IMR-90 (cell line): ENCODE measurements at regions not wholly inside any gene's neighbourhood (a gene's known extent, or its start where the extent isn't known, plus 50 kb on each side); places are given as distances from the start of the nearest gene placed in this dataset.

ENCODE experiments used
- ATAC-seq: fragments of 200-7000 bp; cut with Tn5 transposase; 2 replicates; pipeline ENCODE4 v1.9.1; 2020; ENCODE audit warnings: low read depth, mild to moderate bottlenecking, moderate library complexity
- BruUV-seq: library from RNA; stranded (reverse); fragments of 400-500 nt; replicated peaks from 2 replicates; lab custom pipeline; 2021; lab: Mats Ljungman, UMichigan
- CTCF ChIA-PET: fragments of 300-600 bp; formaldehyde crosslinking; extraction: SDS; loops from one replicate; lab custom pipeline; 2021; ENCODE audit warnings: antibody characterized with exemption; lab: Yijun Ruan, JAX
- POLR2A ChIA-PET: fragments of 300-600 bp; sonication (Branson Sonifier 250); formaldehyde crosslinking; loops from one replicate; lab custom pipeline; 2022; ENCODE audit warnings: antibody characterized with exemption; ENCODE audit not compliant: unreplicated experiment; lab: Charles Lee
- DNase-seq: peaks from one replicate; pipeline ENCODE4 v3.0.0; 2013
- H2AFZ ChIP-seq: replicated peaks from 2 replicates; pipeline ENCODE3; 2013; ENCODE audit warnings: low read length, mild to moderate bottlenecking; ENCODE audit not compliant: poor library complexity
- H2AK5ac ChIP-seq: 2 replicates; pipeline ENCODE4 v1.6.1; 2013; ENCODE audit warnings: low read depth, low read length, inconsistent platforms
- H2AK9ac ChIP-seq: replicated peaks from 2 replicates; pipeline ENCODE3; 2013; ENCODE audit warnings: mild to moderate bottlenecking, low read depth, low read length, moderate library complexity; ENCODE audit not compliant: poor library complexity
- H2BK120ac ChIP-seq: 2 replicates; pipeline ENCODE4 v1.6.1; 2013; ENCODE audit warnings: low read depth, low read length, inconsistent platforms
- H2BK15ac ChIP-seq: 3 replicates; pipeline ENCODE4 v1.6.1; 2013; ENCODE audit warnings: low read depth, low read length, inconsistent platforms
- H2BK20ac ChIP-seq: 2 replicates; pipeline ENCODE4 v1.6.1; 2013; ENCODE audit warnings: low read depth, mild to moderate bottlenecking, inconsistent platforms, low read length, moderate library complexity
- H2BK5ac ChIP-seq: 2 replicates; pipeline ENCODE4 v1.6.1; 2013; ENCODE audit warnings: mild to moderate bottlenecking, low read depth, low read length, inconsistent platforms; ENCODE audit not compliant: poor library complexity, severe bottlenecking
- H3K14ac ChIP-seq: replicated peaks from 2 replicates; pipeline ENCODE4 v1.6.1; 2013; ENCODE audit warnings: low read depth, low read length, inconsistent platforms
- H3K18ac ChIP-seq: 2 replicates; pipeline ENCODE4 v1.6.1; 2013; ENCODE audit warnings: low read depth, low read length, control low read depth
- H3K23ac ChIP-seq: 2 replicates; pipeline ENCODE4 v1.6.1; 2013; ENCODE audit warnings: low read depth, low read length, inconsistent platforms
- H3K27ac ChIP-seq: 2 replicates; pipeline ENCODE4 v1.5.1; 2013; ENCODE audit warnings: mild to moderate bottlenecking, control low read depth, low read length; ENCODE audit not compliant: insufficient read depth
- H3K27me3 ChIP-seq: 2 replicates; pipeline ENCODE4 v1.6.1; 2013; ENCODE audit warnings: low read length; ENCODE audit not compliant: control insufficient read depth, insufficient read depth
- H3K36me3 ChIP-seq: 2 replicates; pipeline ENCODE4 v1.6.1; 2013; ENCODE audit warnings: low read length, mixed read lengths; ENCODE audit not compliant: control insufficient read depth, insufficient read depth
- H3K4ac ChIP-seq: 2 replicates; pipeline ENCODE4 v1.6.1; 2013; ENCODE audit warnings: low read depth, low read length, inconsistent platforms
- H3K4me1 ChIP-seq: 2 replicates; pipeline ENCODE4 v1.6.1; 2013; ENCODE audit warnings: low read length, mixed read lengths; ENCODE audit not compliant: control insufficient read depth, insufficient read depth
- H3K4me2 ChIP-seq: 2 replicates; pipeline ENCODE4 v1.6.1; 2013; ENCODE audit warnings: low read depth, mild to moderate bottlenecking, control low read depth, low read length, moderate library complexity
- H3K4me3 ChIP-seq: 2 replicates; pipeline ENCODE4 v1.5.1; 2013; ENCODE audit warnings: low read depth, mild to moderate bottlenecking, control low read depth, low read length, moderate library complexity; ENCODE audit not compliant: insufficient read depth
- H3K56ac ChIP-seq: 2 replicates; pipeline ENCODE4 v1.6.1; 2013; ENCODE audit warnings: low read length, inconsistent platforms; ENCODE audit not compliant: insufficient read depth; ENCODE audit errors: extremely low read depth
- H3K79me1 ChIP-seq, 2 experiments: 2 replicates each; pipeline ENCODE4 v1.6.1; 2013; ENCODE audit warnings: low read length in 2 of 2, inconsistent platforms in 1 of 2, low read depth in 1 of 2
- H3K9ac ChIP-seq: 2 replicates; pipeline ENCODE4 v1.6.1; 2013; ENCODE audit warnings: low read depth, low read length, control low read depth
- H3K9me1 ChIP-seq: 2 replicates; pipeline ENCODE4 v1.6.1; 2013; ENCODE audit warnings: low read length, inconsistent platforms; ENCODE audit not compliant: insufficient read depth
- H3K9me3 ChIP-seq: 2 replicates; pipeline ENCODE4 v1.6.1; 2013; ENCODE audit warnings: low read length; ENCODE audit not compliant: control insufficient read depth, insufficient read depth
- H4K20me1 ChIP-seq: 2 replicates; pipeline ENCODE4 v1.6.1; 2013; ENCODE audit warnings: low read length, inconsistent platforms; ENCODE audit not compliant: insufficient read depth
- H4K5ac ChIP-seq: 2 replicates; pipeline ENCODE4 v1.6.1; 2013; ENCODE audit warnings: mild to moderate bottlenecking, low read depth, low read length, control low read depth
- H4K8ac ChIP-seq, 2 experiments: 2 replicates each; pipeline ENCODE4 v1.6.1; 2013; ENCODE audit warnings: low read depth in 2 of 2, low read length in 2 of 2, control low read depth in 1 of 2, inconsistent platforms in 1 of 2
- H4K91ac ChIP-seq: 2 replicates; pipeline ENCODE4 v1.6.1; 2013; ENCODE audit warnings: low read depth, low read length, inconsistent platforms; ENCODE audit not compliant: insufficient read depth
- BHLHE40 ChIP-seq: fragments of 150-350 bp; IDR thresholded peaks from 2 replicates; pipeline ENCODE4 v1.6.1; 2016; ENCODE audit warnings: mild to moderate bottlenecking, low read depth, low read length
- CEBPB ChIP-seq: IDR thresholded peaks from 2 replicates; pipeline ENCODE4 v1.6.1; 2012; ENCODE audit warnings: low read depth, low read length, improper control_type of control experiment
- CHD1 ChIP-seq: IDR thresholded peaks from 2 replicates; pipeline ENCODE4 v1.6.1; 2012; ENCODE audit warnings: low read depth, low read length, improper control_type of control experiment
- CTCF ChIP-seq: conservative IDR thresholded peaks from 2 replicates; pipeline ENCODE4 v1.5.1; 2012; ENCODE audit warnings: mild to moderate bottlenecking, low read depth, low read length, improper control_type of control experiment
- ELK1 ChIP-seq: fragments of 150-350 bp; IDR thresholded peaks from 2 replicates; pipeline ENCODE4 v1.6.1; 2016; ENCODE audit warnings: low read depth, mild to moderate bottlenecking, low read length, moderate library complexity, borderline replicate concordance
- FOS ChIP-seq: fragments of 150-350 bp; IDR thresholded peaks from 2 replicates; pipeline ENCODE4 v1.6.1; 2016; ENCODE audit warnings: low read depth, low read length
- MAFK ChIP-seq: IDR thresholded peaks from 2 replicates; pipeline ENCODE4 v1.6.1; 2012; ENCODE audit warnings: low read depth, low read length, improper control_type of control experiment
- MAZ ChIP-seq: IDR thresholded peaks from 2 replicates; pipeline ENCODE4 v1.6.1; 2012; ENCODE audit warnings: low read depth, mild to moderate bottlenecking, low read length, improper control_type of control experiment, moderate library complexity, borderline replicate concordance
- MXI1 ChIP-seq: IDR thresholded peaks from 2 replicates; pipeline ENCODE4 v1.6.1; 2012; ENCODE audit warnings: low read depth, mild to moderate bottlenecking, low read length, moderate library complexity, borderline replicate concordance
- NFE2L2 ChIP-seq: fragments of 150-350 bp; IDR thresholded peaks from 2 replicates; pipeline ENCODE4 v1.6.1; 2016; ENCODE audit warnings: low read depth, mild to moderate bottlenecking, low read length
- POLR2A ChIP-seq: IDR thresholded peaks from 2 replicates; pipeline ENCODE4 v1.6.1; 2012; ENCODE audit warnings: mild to moderate bottlenecking, low read depth, low read length
- RAD21 ChIP-seq: IDR thresholded peaks from 2 replicates; pipeline ENCODE4 v1.6.1; 2012; ENCODE audit warnings: low read length, improper control_type of control experiment
- RCOR1 ChIP-seq: IDR thresholded peaks from 2 replicates; pipeline ENCODE4 v1.6.1; 2012; ENCODE audit warnings: mild to moderate bottlenecking, low read length, improper control_type of control experiment; ENCODE audit not compliant: insufficient replicate concordance
- RFX5 ChIP-seq: IDR thresholded peaks from 2 replicates; pipeline ENCODE4 v1.8.0; 2012; ENCODE audit warnings: low read depth, mild to moderate bottlenecking, low read length, moderate library complexity
- SMC3 ChIP-seq: fragments of 150-350 bp; IDR thresholded peaks from 2 replicates; pipeline ENCODE4 v1.6.1; 2016; ENCODE audit warnings: low read depth, mild to moderate bottlenecking, antibody characterized with exemption, low read length, moderate library complexity
- USF2 ChIP-seq: fragments of 150-350 bp; IDR thresholded peaks from 2 replicates; pipeline ENCODE4 v1.6.1; 2017; ENCODE audit warnings: mild to moderate bottlenecking, antibody characterized with exemption, low read length, low read depth
- WGBS, 2 experiments: methylation state at CpG; one replicate each; pipeline versions ENCODE4 v1.1.5 to v1.1.7; 2013; ENCODE audit warnings: missing lambda C conversion rate in 2 of 2; ENCODE audit not compliant: insufficient read length in 1 of 2; ENCODE audit errors: extremely low coverage in 2 of 2; 5-methylcytosine and 5-hydroxymethylcytosine counted together
- dilution Hi-C: fragments of 300-500 bp; cut with HindIII; formaldehyde crosslinking; loops from one replicate; pipeline ENCODE4 v1.14.3; 2018; ENCODE audit warnings: low sequenced_read_pairs; ENCODE audit not compliant: unreplicated experiment
- in situ Hi-C: fragments of 300-500 bp; cut with MboI; formaldehyde crosslinking; loops from 3 replicates; pipeline ENCODE4 v1.14.3; 2019; ENCODE audit warnings: low sequenced_read_pairs, inconsistent platforms, mixed read lengths
- intact Hi-C: fragments of 100-400 bp; cut with micrococcal nuclease; formaldehyde crosslinking; loops from 2 replicates; pipeline ENCODE4 v1.10.0; 2022

- H3K23ac ChIP-seq: no peak overlapping the region
- no peak overlapping the region for H2BK5ac ChIP-seq
- no peaks in the 10 kb centered on the region for H3K36me3 ChIP-seq
- WGBS, 2 experiments: no CpG with 5 or more reads among the region's 8 CpGs
- H2BK20ac ChIP-seq: no peak overlapping the region
- no peak overlapping the region for H3K4me3 ChIP-seq
- H4K20me1 ChIP-seq: no peaks in the 10 kb centered on the region
- no peak overlapping the region for H2AK9ac ChIP-seq
- H4K8ac ChIP-seq: no peak overlapping the region
- CTCF ChIA-PET: no interaction called here
- no peaks in the 10 kb centered on the region for H3K9me3 ChIP-seq
- no peaks in the 10 kb centered on the region for H3K27me3 ChIP-seq
- H2AFZ ChIP-seq: no peak overlapping the region
- H2BK120ac ChIP-seq: no peak overlapping the region
- no peak overlapping the region for H3K4ac ChIP-seq
- no peak overlapping the region for H4K5ac ChIP-seq
- H3K79me1 ChIP-seq: no peaks in the 10 kb centered on the region
- no peak overlapping the region for H3K14ac ChIP-seq
- no peak overlapping the region for H2AK5ac ChIP-seq
- H3K56ac ChIP-seq: no peak overlapping the region
- POLR2A ChIA-PET: no interaction called here
- H3K9ac ChIP-seq: no peak overlapping the region
- ATAC-seq: no peak
- H3K27ac ChIP-seq: no peak overlapping the region
- H3K4me1 ChIP-seq: no peaks in the 10 kb centered on the region
- intact Hi-C loops: no loop called here
- no peak overlapping the region for H3K18ac ChIP-seq
- no peak for DNase-seq
- no peak overlapping the region for H4K91ac ChIP-seq
- H2BK15ac ChIP-seq: no peak overlapping the region
- no peak overlapping the region for H3K4me2 ChIP-seq
- no peak for TF ChIP-seq MAZ
- TF ChIP-seq SMC3: no peak
- TF ChIP-seq USF2: no peak
- TF ChIP-seq ELK1: no peak
- TF ChIP-seq RFX5: no peak
- TF ChIP-seq MAFK: no peak
- no peak for TF ChIP-seq CEBPB
- TF ChIP-seq NFE2L2: no peak
- TF ChIP-seq RCOR1: no peak
- no peak for TF ChIP-seq CHD1
- no peak for TF ChIP-seq RAD21
- no peak for TF ChIP-seq FOS
- no peak for TF ChIP-seq POLR2A
- TF ChIP-seq MXI1: no peak
- no peak for TF ChIP-seq BHLHE40
- TF ChIP-seq CTCF: no peak
- in situ Hi-C loops: no loop called here
- no peaks in the 10 kb centered on the region for H3K9me1 ChIP-seq
- no TSS peak for BruUV-seq
- dilution Hi-C loops: no loop called here
Observed at GRCh38 chr1:57605933-57606332, 182.1 kb upstream of the DAB1 start.
